ENCODE measurements at regions not wholly inside any gene's neighbourhood (a gene's known extent, or its start where the extent isn't known, plus 50 kb on each side); places are given as distances from the start of the nearest gene placed in this dataset.
A peak's percentile ranks its signal among the peaks of the same experiment; 100 is the strongest.
"Not testable (repeated sequence)": the region's sequence is repeated elsewhere in the genome, so short reads cannot be mapped to it uniquely, and the experiment has no call there.

DNA sequence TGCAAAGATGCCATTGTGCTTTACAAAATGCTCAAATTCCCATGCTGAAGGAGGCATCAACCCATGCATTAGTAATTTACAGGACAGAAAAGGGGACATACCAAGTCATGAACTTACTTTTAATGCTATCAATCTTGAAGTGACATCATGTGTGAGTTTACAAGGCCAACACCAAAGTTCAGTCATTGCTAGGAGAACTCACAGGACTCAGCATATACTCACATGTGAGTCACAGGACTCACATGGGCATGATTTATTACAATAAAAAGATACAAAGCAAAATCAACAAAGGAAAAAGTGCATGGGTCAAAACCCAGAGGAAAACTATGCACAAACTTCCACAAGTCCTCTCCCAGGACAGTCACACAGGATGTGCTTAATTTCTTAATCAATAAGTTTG lies 1656.0 kb downstream of the MRPL39 start:
- TF ChIP-seq, protein P1, sequence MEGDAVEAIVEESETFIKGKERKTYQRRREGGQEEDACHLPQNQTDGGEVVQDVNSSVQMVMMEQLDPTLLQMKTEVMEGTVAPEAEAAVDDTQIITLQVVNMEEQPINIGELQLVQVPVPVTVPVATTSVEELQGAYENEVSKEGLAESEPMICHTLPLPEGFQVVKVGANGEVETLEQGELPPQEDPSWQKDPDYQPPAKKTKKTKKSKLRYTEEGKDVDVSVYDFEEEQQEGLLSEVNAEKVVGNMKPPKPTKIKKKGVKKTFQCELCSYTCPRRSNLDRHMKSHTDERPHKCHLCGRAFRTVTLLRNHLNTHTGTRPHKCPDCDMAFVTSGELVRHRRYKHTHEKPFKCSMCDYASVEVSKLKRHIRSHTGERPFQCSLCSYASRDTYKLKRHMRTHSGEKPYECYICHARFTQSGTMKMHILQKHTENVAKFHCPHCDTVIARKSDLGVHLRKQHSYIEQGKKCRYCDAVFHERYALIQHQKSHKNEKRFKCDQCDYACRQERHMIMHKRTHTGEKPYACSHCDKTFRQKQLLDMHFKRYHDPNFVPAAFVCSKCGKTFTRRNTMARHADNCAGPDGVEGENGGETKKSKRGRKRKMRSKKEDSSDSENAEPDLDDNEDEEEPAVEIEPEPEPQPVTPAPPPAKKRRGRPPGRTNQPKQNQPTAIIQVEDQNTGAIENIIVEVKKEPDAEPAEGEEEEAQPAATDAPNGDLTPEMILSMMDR (IDR thresholded peaks at IDR 0.05; ENCODE audit: low read depth, low read length) = no peak
- no peak for DNase-seq (ENCODE audit: extremely low read depth, low read depth)

DNA sequence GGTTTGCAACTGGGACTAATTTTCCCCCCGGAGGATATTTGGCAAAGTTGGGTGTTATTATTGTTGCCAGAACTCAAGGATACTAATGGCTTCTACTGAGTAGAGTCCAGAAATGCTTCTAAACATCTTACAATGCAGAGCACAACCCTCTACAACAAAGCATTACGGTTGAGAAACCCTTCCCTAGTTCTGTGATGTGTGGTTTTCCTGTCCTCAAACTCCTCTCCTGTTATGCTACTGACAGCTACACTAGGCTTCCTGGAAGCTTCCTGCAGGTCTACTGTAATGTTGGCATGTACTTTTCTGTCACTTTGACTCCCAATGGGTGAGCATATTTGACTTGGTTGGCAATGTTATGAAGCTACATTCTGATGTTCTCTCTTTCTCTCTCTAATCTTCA lies 1656.9 kb downstream of the MRPL39 start:
- no peak for DNase-seq (ENCODE audit: extremely low read depth, low read depth)
- TF ChIP-seq, protein P1 (IDR thresholded peaks at IDR 0.05; ENCODE audit: low read depth, low read length) = no peak

DNA sequence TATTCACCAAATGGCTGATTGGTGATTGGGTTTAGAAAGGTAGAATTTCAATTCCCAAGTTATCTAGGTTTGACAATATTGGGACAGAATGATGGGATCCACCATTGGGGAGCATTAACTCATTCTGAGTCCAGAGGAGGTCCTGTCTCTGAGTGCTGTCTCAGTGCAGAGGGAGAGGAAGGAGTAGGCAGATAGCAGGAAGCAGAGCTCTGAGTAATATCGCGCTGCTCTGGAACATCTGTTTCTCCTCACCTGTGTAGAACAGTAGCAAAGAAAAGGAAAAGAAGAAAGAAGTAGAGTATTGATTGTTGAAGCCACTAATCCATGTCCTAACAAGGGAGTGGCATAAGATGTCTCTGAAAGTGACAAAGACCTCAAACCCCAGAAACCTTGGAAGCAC lies 1657.8 kb downstream of the MRPL39 start:
- no peak for DNase-seq (ENCODE audit: extremely low read depth, low read depth)
- TF ChIP-seq, protein P1 (IDR thresholded peaks at IDR 0.05; ENCODE audit: low read depth, low read length) = no peak

DNA sequence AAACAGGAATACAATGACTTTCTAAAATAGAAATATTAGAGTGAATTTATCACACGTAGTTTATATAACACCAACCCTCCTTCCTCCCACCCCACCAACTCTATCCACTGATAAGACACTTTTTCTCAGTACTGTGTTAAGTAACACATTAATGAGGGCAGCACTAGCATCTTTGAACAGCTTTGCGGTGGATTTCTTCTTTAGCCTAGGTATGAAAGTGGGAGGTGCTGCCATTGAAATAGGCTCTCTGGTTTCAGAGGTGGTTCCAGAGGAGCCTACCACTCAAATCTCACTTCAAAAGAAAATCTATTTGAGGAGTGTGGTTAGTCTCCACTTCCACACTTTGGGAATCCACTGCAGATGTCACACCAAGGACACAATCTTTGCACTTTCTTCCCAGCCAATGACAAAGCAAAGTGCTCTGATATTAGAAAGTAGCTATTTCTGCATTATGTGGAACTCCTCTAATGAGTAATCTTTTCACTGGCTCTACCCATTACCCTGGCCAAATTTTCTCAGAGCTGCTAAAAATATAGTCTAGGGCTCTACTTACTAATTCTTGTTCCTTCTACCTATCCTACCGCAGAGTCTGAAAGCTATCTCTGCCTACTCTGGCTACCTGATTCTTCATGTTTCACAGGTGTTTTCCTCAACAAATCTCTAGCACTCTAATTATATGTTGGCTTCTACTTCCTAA lies 1667.8 kb downstream of the MRPL39 start:
- DNase-seq (ENCODE audit: extremely low read depth, low read depth) = no peak
- TF ChIP-seq, protein P1 (IDR thresholded peaks at IDR 0.05; ENCODE audit: low read depth, low read length) = no peak

DNA sequence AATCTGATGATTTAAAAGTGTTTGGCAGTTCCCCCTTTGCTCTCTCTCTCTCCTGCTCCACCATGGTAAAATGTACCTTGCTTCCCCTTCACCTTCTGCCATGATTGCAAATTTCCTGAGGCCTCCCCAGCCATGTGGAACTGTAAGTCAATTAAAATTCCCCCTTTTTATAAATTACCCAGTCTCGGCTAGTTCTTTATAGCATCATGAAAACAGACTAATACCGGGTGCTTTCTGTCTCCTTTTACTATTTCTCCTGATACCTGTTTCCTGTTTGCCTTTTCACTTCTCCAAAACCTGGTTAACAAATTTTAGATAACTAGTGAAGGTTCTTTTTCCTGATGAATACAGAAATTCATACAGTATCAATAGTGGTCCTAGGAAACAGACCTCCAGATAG lies 1670.3 kb downstream of the MRPL39 start:
- TF ChIP-seq, protein P1 (IDR thresholded peaks at IDR 0.05; ENCODE audit: low read depth, low read length) = no peak
- no peak for DNase-seq (ENCODE audit: extremely low read depth, low read depth)

DNA sequence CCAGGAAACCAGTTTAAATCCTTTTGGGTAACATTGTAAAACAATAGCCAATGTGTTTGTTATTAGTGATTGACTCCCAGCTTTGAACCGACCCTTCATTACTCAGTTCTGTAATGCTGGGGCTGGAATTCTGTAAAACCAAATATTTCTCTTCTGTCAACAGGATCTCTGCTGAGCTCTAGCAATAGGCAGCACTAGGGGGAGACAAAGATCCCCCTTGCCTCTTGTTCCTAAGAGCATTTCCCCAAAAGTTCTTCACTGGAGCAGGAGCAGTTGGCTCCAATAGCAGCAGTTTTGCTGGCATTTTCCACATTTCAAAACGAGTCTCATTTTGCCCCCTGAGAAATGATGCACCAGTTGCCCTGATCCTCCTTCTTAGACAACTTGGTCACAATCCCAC lies 1671.1 kb downstream of the MRPL39 start:
- no peak for DNase-seq (ENCODE audit: extremely low read depth, low read depth)

DNA sequence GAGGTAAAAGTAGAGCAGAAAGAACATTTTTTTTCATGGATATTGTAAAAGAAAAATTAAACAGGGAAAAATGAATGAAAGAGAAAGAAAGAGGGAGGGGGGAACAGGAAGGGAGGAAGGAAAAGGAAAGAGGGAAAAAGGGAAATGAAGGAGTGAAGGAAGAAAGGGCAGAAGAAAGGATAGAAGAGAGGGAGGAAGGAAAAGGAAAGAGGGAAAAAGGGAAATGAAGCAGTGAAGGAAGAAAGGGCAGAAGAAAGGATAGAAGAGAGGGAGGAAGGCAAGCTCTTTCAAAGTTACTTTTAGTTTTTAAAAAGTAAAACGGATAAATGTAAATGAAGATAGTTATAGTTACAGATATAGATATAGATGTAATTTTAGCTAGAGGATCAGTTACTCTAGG lies 1676.7 kb downstream of the MRPL39 start:
- TF ChIP-seq, protein P1 (IDR thresholded peaks at IDR 0.05; ENCODE audit: low read depth, low read length) = no peak
- DNase-seq (ENCODE audit: extremely low read depth, low read depth) = no peak

More for the DNA sequence above, 1671.1 kb downstream of the MRPL39 start:
- TF ChIP-seq, protein P1 (IDR thresholded peaks at IDR 0.05; ENCODE audit: low read depth, low read length) = peak; percentile 19

DNA sequence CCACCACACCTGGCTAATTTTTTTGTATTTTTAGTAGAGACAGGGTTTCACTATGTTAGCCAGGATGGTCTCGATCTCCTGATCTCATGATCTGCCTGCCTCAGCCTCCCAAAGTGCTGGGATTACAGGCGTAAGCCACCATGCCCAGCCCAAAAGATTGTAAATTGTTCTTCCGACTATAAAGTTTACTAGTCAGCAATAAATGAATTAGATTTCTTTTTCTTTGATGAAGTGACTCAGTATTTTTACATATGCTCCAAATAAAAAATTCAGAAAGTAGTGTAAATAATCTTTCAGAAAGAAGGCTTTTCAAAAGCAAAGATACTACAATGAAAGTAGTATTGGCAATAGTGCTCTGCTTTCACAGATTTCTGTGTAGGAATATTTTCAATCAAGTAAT lies 1680.9 kb downstream of the MRPL39 start:
- DNase-seq (ENCODE audit: extremely low read depth, low read depth) = not testable (repeated sequence)

Measured in AG09319 (cell line).